ENCODE measurements at regions not wholly inside any gene's neighbourhood (a gene's known extent, or its start where the extent isn't known, plus 50 kb on each side); places are given as distances from the start of the nearest gene placed in this dataset.

DNA sequence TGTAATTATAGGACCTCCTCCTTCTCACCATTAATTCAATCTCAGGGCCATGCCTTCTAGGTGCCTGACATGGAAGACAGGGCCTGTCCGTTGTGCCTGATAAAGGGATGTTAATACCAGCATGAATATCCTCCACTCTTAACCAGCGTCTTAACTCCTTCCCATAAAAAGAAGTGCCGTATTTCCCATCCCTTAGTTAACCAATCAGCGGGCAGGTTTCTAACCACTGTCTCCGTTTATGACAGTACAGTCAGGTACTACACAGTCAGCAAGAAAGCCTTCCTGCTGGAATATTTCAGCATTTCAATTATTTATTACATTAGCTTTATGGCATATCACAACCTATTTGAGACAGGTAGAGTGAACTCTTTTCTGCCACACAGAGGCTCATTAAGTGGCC lies 308.6 kb upstream of the FZD8 start:
- 92 to 95% methylated on average over 5 of the region's 5 CpGs for WGBS, 2 donors
- Histone ChIP-seq H3K9me3 (ENCODE audit: control insufficient read depth in 4 of 4, insufficient read depth in 3 of 4, low read length in 3 of 4) (no peaks in the 10 kb centered on the region), H3K27me3 (ENCODE audit: control insufficient read depth in 3 of 3, insufficient read depth in 3 of 3, low read length in 2 of 3) (peaks cover 0 to 2% (median 2%) of the 10 kb centered on the region in 3 donors), H3K9ac (ENCODE audit: insufficient read depth in 1 of 2, low read length in 2 of 2) (no peak overlapping the region), H3K4me1 (ENCODE audit: control insufficient read depth in 5 of 5, insufficient read depth in 5 of 5, low read length in 5 of 5) (no peaks in the 10 kb centered on the region), H3K27ac (ENCODE audit: low read depth in 1 of 2, low read length in 1 of 2) (no peak overlapping the region), H3K36me3 (ENCODE audit: control insufficient read depth in 4 of 4, insufficient read depth in 4 of 4, low read length in 4 of 4) (no peaks in the 10 kb centered on the region), H3K4me3 (no peak overlapping the region)
- ATAC-seq (ENCODE audit: insufficient read depth, low FRiP score): no peak
- DNase-seq: no peak
- TF ChIP-seq, protein P1, sequence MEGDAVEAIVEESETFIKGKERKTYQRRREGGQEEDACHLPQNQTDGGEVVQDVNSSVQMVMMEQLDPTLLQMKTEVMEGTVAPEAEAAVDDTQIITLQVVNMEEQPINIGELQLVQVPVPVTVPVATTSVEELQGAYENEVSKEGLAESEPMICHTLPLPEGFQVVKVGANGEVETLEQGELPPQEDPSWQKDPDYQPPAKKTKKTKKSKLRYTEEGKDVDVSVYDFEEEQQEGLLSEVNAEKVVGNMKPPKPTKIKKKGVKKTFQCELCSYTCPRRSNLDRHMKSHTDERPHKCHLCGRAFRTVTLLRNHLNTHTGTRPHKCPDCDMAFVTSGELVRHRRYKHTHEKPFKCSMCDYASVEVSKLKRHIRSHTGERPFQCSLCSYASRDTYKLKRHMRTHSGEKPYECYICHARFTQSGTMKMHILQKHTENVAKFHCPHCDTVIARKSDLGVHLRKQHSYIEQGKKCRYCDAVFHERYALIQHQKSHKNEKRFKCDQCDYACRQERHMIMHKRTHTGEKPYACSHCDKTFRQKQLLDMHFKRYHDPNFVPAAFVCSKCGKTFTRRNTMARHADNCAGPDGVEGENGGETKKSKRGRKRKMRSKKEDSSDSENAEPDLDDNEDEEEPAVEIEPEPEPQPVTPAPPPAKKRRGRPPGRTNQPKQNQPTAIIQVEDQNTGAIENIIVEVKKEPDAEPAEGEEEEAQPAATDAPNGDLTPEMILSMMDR (IDR thresholded peaks at IDR 0.05; ENCODE audit: control extremely low read depth, extremely low read depth): no peak

GRCh38 chr10:35950226-35950625 lies 308.1 kb upstream of the FZD8 start:
- no peaks in the 10 kb centered on the region for H3K36me3 ChIP-seq (ENCODE audit: control insufficient read depth in 4 of 4, insufficient read depth in 4 of 4, low read length in 4 of 4)
- ATAC-seq (ENCODE audit: insufficient read depth, low FRiP score) (no peak), DNase-seq (no peak)
- no peak overlapping the region for H3K4me3 ChIP-seq
- H3K27me3 ChIP-seq (ENCODE audit: control insufficient read depth in 3 of 3, insufficient read depth in 3 of 3, low read length in 2 of 3): peaks cover 0 to 2% (median 2%) of the 10 kb centered on the region in 3 donors
- H3K9me3 ChIP-seq (ENCODE audit: control insufficient read depth in 4 of 4, insufficient read depth in 3 of 4, low read length in 3 of 4): no peaks in the 10 kb centered on the region
- no peaks in the 10 kb centered on the region for H3K4me1 ChIP-seq (ENCODE audit: control insufficient read depth in 5 of 5, insufficient read depth in 5 of 5, low read length in 5 of 5)
- TF ChIP-seq, protein P1 (IDR thresholded peaks at IDR 0.05; ENCODE audit: control extremely low read depth, extremely low read depth): no peak
- 82 to 91% methylated on average over 8 of the region's 8 CpGs for WGBS, 2 donors
- no peak overlapping the region for H3K27ac ChIP-seq (ENCODE audit: low read depth in 1 of 2, low read length in 1 of 2)
- H3K9ac ChIP-seq (ENCODE audit: insufficient read depth in 1 of 2, low read length in 2 of 2): no peak overlapping the region

DNA sequence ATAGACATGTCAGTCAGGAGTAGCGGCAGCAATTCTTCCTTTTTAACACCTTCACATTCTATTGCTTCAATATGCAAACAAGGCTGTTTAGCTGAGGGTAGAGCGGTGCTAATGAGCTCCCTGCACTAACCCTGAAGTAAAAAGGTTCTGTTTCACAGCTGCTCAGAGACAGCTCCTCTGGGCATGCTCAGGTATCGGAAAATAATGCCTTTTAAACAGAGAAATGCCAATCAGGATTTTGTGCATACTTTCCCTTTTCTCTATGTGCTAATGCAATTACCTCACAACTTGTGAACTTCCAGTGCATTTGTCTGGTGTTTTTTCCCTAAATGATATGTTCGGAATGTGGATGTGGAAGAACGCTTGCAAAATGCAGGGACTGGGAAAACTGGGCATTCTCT lies 307.7 kb upstream of the FZD8 start:
- H3K4me3 ChIP-seq: no peak overlapping the region
- H3K27ac ChIP-seq (ENCODE audit: low read depth in 1 of 2, low read length in 1 of 2): no peak overlapping the region
- no peak for DNase-seq
- peaks cover 0 to 2% (median 2%) of the 10 kb centered on the region in 3 donors for H3K27me3 ChIP-seq (ENCODE audit: control insufficient read depth in 3 of 3, insufficient read depth in 3 of 3, low read length in 2 of 3)
- H3K36me3 ChIP-seq (ENCODE audit: control insufficient read depth in 4 of 4, insufficient read depth in 4 of 4, low read length in 4 of 4): no peaks in the 10 kb centered on the region
- TF ChIP-seq, protein P1 (IDR thresholded peaks at IDR 0.05; ENCODE audit: control extremely low read depth, extremely low read depth): no peak
- ATAC-seq (ENCODE audit: insufficient read depth, low FRiP score): no peak
- 84 to 87% methylated on average over 5 of the region's 5 CpGs for WGBS, 2 donors
- H3K9ac ChIP-seq (ENCODE audit: insufficient read depth in 1 of 2, low read length in 2 of 2): no peak overlapping the region
- no peaks in the 10 kb centered on the region for H3K4me1 ChIP-seq (ENCODE audit: control insufficient read depth in 5 of 5, insufficient read depth in 5 of 5, low read length in 5 of 5)
- H3K9me3 ChIP-seq (ENCODE audit: control insufficient read depth in 4 of 4, insufficient read depth in 3 of 4, low read length in 3 of 4): no peaks in the 10 kb centered on the region

GRCh38 chr10:35946556-35946955 lies 304.5 kb upstream of the FZD8 start:
- Histone ChIP-seq H3K27me3 (ENCODE audit: control insufficient read depth in 3 of 3, insufficient read depth in 3 of 3, low read length in 2 of 3) (peaks cover 0 to 4% (median 2%) of the 10 kb centered on the region in 3 donors), H3K4me1 (ENCODE audit: control insufficient read depth in 5 of 5, insufficient read depth in 5 of 5, low read length in 5 of 5) (no peaks in the 10 kb centered on the region), H3K9me3 (ENCODE audit: control insufficient read depth in 4 of 4, insufficient read depth in 3 of 4, low read length in 3 of 4) (no peaks in the 10 kb centered on the region), H3K27ac (ENCODE audit: low read depth in 1 of 2, low read length in 1 of 2) (no peak overlapping the region), H3K36me3 (ENCODE audit: control insufficient read depth in 4 of 4, insufficient read depth in 4 of 4, low read length in 4 of 4) (no peaks in the 10 kb centered on the region), H3K9ac (ENCODE audit: insufficient read depth in 1 of 2, low read length in 2 of 2) (no peak overlapping the region), H3K4me3 (no peak overlapping the region)
- DNase-seq (no peak), ATAC-seq (ENCODE audit: insufficient read depth, low FRiP score) (no peak)
- TF ChIP-seq, protein P1 (IDR thresholded peaks at IDR 0.05; ENCODE audit: control extremely low read depth, extremely low read depth): no peak
- 87 to 92% methylated on average over 3 of the region's 3 CpGs for WGBS, 2 donors
